Liver (tissue), 8 donors: ENCODE measurements at regions not wholly inside any gene's neighbourhood (a gene's known extent, or its start where the extent isn't known, plus 50 kb on each side); places are given as distances from the start of the nearest gene placed in this dataset.

Source experiments
- DNase-seq: peaks from one replicate; pipeline ENCODE4 v3.0.0-alpha.2; 2017; ENCODE audit warnings: low spot score
- H3K27ac ChIP-seq, 2 donors: one replicate each; pipeline ENCODE4 v1.7.0; 2013; ENCODE audit warnings: inconsistent platforms in 2 of 2, low read length in 2 of 2, control low read depth in 1 of 2, low read depth in 1 of 2, mild to moderate bottlenecking in 1 of 2
- H3K27me3 ChIP-seq, 4 donors: one replicate each; pipeline versions ENCODE4 v1.6.1 to v1.7.0; 2013; ENCODE audit warnings: low read length in 3 of 4, inconsistent platforms in 1 of 4, mild to moderate bottlenecking in 1 of 4, moderate library complexity in 1 of 4; ENCODE audit not compliant: control insufficient read depth in 4 of 4, insufficient read depth in 4 of 4
- H3K36me3 ChIP-seq, 4 donors: one replicate each; pipeline versions ENCODE4 v1.6.1 to v1.7.0; 2013; ENCODE audit warnings: low read length in 3 of 4, mild to moderate bottlenecking in 3 of 4, low read depth in 1 of 4, moderate library complexity in 1 of 4; ENCODE audit not compliant: control insufficient read depth in 4 of 4, insufficient read depth in 3 of 4
- H3K4me1 ChIP-seq, 4 donors: one replicate each; pipeline versions ENCODE4 v1.6.1 to v1.7.0; 2013; ENCODE audit warnings: low read length in 3 of 4, mild to moderate bottlenecking in 3 of 4, moderate library complexity in 1 of 4; ENCODE audit not compliant: control insufficient read depth in 4 of 4, insufficient read depth in 4 of 4
- H3K4me3 ChIP-seq, 3 donors: one replicate each; pipeline versions ENCODE4 v1.6.1 to v1.7.0; 2013; ENCODE audit warnings: low read length in 3 of 3, control low read depth in 1 of 3, low read depth in 1 of 3, mild to moderate bottlenecking in 1 of 3
- H3K9ac ChIP-seq, 2 donors: one replicate each; pipeline ENCODE4 v1.7.0; 2013; ENCODE audit warnings: low read length in 2 of 2, mild to moderate bottlenecking in 2 of 2, moderate library complexity in 2 of 2, control low read depth in 1 of 2, low read depth in 1 of 2
- H3K9me3 ChIP-seq, 4 donors: one replicate each; pipeline versions ENCODE4 v1.6.1 to v1.7.0; 2013; ENCODE audit warnings: low read length in 3 of 4; ENCODE audit not compliant: control insufficient read depth in 4 of 4
- ATF3 ChIP-seq: IDR thresholded peaks from 2 replicates; pipeline ENCODE4 v1.6.1; 2016; ENCODE audit warnings: antibody characterized with exemption
- EGR1 ChIP-seq, 2 donors: IDR thresholded peaks; 2 replicates each; pipeline ENCODE4 v1.6.1; 2016 to 2018; ENCODE audit warnings: antibody characterized with exemption in 2 of 2, low read depth in 2 of 2
- FOXA1 ChIP-seq: IDR thresholded peaks from 2 replicates; pipeline ENCODE4 v1.6.1; 2016; ENCODE audit warnings: antibody characterized with exemption
- FOXA2 ChIP-seq: IDR thresholded peaks from 2 replicates; pipeline ENCODE4 v1.6.1; 2016; ENCODE audit warnings: antibody characterized with exemption
- GABPA ChIP-seq, 2 donors: IDR thresholded peaks in 1 of 2; conservative IDR thresholded peaks in 1 of 2; 2 replicates each; pipeline ENCODE4 v1.6.1; 2016; ENCODE audit warnings: antibody characterized with exemption in 2 of 2, mild to moderate bottlenecking in 1 of 2, moderate library complexity in 1 of 2
- HNF4A ChIP-seq, 2 donors: conservative IDR thresholded peaks; 2 replicates each; pipeline ENCODE4 v1.6.1; 2016; ENCODE audit warnings: antibody characterized with exemption in 2 of 2, mild to moderate bottlenecking in 2 of 2
- HNF4G ChIP-seq: IDR thresholded peaks from 2 replicates; pipeline ENCODE4 v1.6.1; 2016; ENCODE audit warnings: antibody characterized with exemption
- JUND ChIP-seq, 2 donors: IDR thresholded peaks; 2 replicates each; pipeline ENCODE4 v1.6.1; 2016; ENCODE audit warnings: antibody characterized with exemption in 2 of 2
- MAX ChIP-seq: IDR thresholded peaks from 2 replicates; pipeline ENCODE4 v1.6.1; 2016; ENCODE audit warnings: antibody characterized with exemption
- NR2F2 ChIP-seq: IDR thresholded peaks from 2 replicates; pipeline ENCODE4 v1.6.1; 2016; ENCODE audit warnings: antibody characterized with exemption
- RAD21 ChIP-seq, 2 donors: IDR thresholded peaks; 2 replicates each; pipeline ENCODE4 v1.6.1; 2016; ENCODE audit warnings: antibody characterized with exemption in 2 of 2, mild to moderate bottlenecking in 2 of 2
- RXRA ChIP-seq, 2 donors: IDR thresholded peaks; 2 replicates each; pipeline ENCODE4 v1.6.1; 2017 to 2018; ENCODE audit warnings: antibody characterized with exemption in 2 of 2, mild to moderate bottlenecking in 1 of 2
- SP1 ChIP-seq: IDR thresholded peaks from 2 replicates; pipeline ENCODE4 v1.6.1; 2018; ENCODE audit warnings: antibody characterized with exemption, mild to moderate bottlenecking
- TAF1 ChIP-seq: conservative IDR thresholded peaks from 2 replicates; pipeline ENCODE4 v1.6.1; 2016; ENCODE audit warnings: antibody characterized with exemption, mild to moderate bottlenecking
- YY1 ChIP-seq: IDR thresholded peaks from 2 replicates; pipeline ENCODE4 v1.6.1; 2016; ENCODE audit warnings: antibody characterized with exemption, mild to moderate bottlenecking
- ZBTB33 ChIP-seq: IDR thresholded peaks from 2 replicates; pipeline ENCODE4 v1.6.1; 2016; ENCODE audit warnings: antibody characterized with exemption
- WGBS: extraction: QIAGEN DNeasy Blood & Tissue Kit; methylation state at CpG from one replicate; pipeline ENCODE4 v1.1.7; 2013; 5-methylcytosine and 5-hydroxymethylcytosine counted together
- TF ChIP-seq, protein P1 (sequence below): IDR thresholded peaks from 2 replicates; pipeline ENCODE4 v1.6.1; 2016; ENCODE audit warnings: antibody characterized with exemption, mild to moderate bottlenecking
- TF ChIP-seq, protein P2 (sequence below): fragments of 150-350 bp; IDR thresholded peaks from 2 replicates; pipeline ENCODE4 v1.5.1; 2017; ENCODE audit warnings: improper control_type of control experiment, low read depth, low read length; ENCODE audit not compliant: missing input control
- donor health status: healthy.
- donor health status: healthy.
- donor health status: healthy.
- donor health status: healthy.
- donor health status: healthy.

- no peaks in the 10 kb centered on the region for H3K4me1 ChIP-seq
- H3K27me3 ChIP-seq = no peaks in the 10 kb centered on the region
- 80% methylated on average over 23 of the region's 23 CpGs for WGBS
- TF ChIP-seq FOXA1 (no peak), ATF3 (no peak), RAD21 (IDR thresholded peaks at IDR 0.05) (no peak), JUND (IDR thresholded peaks at IDR 0.05) (no peak)
- TF ChIP-seq, protein P1, sequence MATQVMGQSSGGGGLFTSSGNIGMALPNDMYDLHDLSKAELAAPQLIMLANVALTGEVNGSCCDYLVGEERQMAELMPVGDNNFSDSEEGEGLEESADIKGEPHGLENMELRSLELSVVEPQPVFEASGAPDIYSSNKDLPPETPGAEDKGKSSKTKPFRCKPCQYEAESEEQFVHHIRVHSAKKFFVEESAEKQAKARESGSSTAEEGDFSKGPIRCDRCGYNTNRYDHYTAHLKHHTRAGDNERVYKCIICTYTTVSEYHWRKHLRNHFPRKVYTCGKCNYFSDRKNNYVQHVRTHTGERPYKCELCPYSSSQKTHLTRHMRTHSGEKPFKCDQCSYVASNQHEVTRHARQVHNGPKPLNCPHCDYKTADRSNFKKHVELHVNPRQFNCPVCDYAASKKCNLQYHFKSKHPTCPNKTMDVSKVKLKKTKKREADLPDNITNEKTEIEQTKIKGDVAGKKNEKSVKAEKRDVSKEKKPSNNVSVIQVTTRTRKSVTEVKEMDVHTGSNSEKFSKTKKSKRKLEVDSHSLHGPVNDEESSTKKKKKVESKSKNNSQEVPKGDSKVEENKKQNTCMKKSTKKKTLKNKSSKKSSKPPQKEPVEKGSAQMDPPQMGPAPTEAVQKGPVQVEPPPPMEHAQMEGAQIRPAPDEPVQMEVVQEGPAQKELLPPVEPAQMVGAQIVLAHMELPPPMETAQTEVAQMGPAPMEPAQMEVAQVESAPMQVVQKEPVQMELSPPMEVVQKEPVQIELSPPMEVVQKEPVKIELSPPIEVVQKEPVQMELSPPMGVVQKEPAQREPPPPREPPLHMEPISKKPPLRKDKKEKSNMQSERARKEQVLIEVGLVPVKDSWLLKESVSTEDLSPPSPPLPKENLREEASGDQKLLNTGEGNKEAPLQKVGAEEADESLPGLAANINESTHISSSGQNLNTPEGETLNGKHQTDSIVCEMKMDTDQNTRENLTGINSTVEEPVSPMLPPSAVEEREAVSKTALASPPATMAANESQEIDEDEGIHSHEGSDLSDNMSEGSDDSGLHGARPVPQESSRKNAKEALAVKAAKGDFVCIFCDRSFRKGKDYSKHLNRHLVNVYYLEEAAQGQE = no peak
- no peak overlapping the region for H3K27ac ChIP-seq
- peaks cover 0 to 3% (median 0%) of the 10 kb centered on the region in 4 donors for H3K9me3 ChIP-seq
- no peak overlapping the region for H3K9ac ChIP-seq
- no peaks in the 10 kb centered on the region for H3K36me3 ChIP-seq
- no peak overlapping the region for H3K4me3 ChIP-seq
- DNase-seq = no peak
Measured at GRCh38 chr22:49585461-49586243, 242.0 kb downstream of the BRD1 start.

- TF ChIP-seq FOXA1 (no peak), NR2F2 (no peak), FOXA2 (no peak), RXRA (IDR thresholded peaks at IDR 0.05) (no peak), HNF4G (no peak), EGR1 (IDR thresholded peaks at IDR 0.05; ENCODE audit: low read depth in 2 of 2) (no peak), ATF3 (no peak), GABPA (IDR thresholded peaks at IDR 0.05 in 1 of 2, conservative IDR thresholded peaks at IDR 0.05 in 1 of 2) (no peak), RAD21 (IDR thresholded peaks at IDR 0.05) (no peak), JUND (IDR thresholded peaks at IDR 0.05) (no peak), HNF4A (conservative IDR thresholded peaks at IDR 0.05) (no peak), TAF1 (no peak), ZBTB33 (no peak), SP1 (no peak), MAX (no peak), YY1 (no peak)
- TF ChIP-seq, protein P2, sequence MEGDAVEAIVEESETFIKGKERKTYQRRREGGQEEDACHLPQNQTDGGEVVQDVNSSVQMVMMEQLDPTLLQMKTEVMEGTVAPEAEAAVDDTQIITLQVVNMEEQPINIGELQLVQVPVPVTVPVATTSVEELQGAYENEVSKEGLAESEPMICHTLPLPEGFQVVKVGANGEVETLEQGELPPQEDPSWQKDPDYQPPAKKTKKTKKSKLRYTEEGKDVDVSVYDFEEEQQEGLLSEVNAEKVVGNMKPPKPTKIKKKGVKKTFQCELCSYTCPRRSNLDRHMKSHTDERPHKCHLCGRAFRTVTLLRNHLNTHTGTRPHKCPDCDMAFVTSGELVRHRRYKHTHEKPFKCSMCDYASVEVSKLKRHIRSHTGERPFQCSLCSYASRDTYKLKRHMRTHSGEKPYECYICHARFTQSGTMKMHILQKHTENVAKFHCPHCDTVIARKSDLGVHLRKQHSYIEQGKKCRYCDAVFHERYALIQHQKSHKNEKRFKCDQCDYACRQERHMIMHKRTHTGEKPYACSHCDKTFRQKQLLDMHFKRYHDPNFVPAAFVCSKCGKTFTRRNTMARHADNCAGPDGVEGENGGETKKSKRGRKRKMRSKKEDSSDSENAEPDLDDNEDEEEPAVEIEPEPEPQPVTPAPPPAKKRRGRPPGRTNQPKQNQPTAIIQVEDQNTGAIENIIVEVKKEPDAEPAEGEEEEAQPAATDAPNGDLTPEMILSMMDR = no peak
- TF ChIP-seq, protein P1 = no peak
- no peaks in the 10 kb centered on the region for H3K27me3 ChIP-seq
- no peak for DNase-seq
- H3K4me1 ChIP-seq = no peaks in the 10 kb centered on the region
- no peaks in the 10 kb centered on the region for H3K36me3 ChIP-seq
- H3K9me3 ChIP-seq = peaks cover 0 to 7% (median 3%) of the 10 kb centered on the region in 4 donors
- WGBS = 85% methylated on average over 26 of the region's 26 CpGs
- no peak overlapping the region for H3K4me3 ChIP-seq
- H3K27ac ChIP-seq = no peak overlapping the region
- H3K9ac ChIP-seq = no peak overlapping the region
Measured at GRCh38 chr22:49583886-49584505, 243.7 kb downstream of the BRD1 start.
